ENCODE measurements at regions not wholly inside any gene's neighbourhood (a gene's known extent, or its start where the extent isn't known, plus 50 kb on each side); places are given as distances from the start of the nearest gene placed in this dataset.

DNA sequence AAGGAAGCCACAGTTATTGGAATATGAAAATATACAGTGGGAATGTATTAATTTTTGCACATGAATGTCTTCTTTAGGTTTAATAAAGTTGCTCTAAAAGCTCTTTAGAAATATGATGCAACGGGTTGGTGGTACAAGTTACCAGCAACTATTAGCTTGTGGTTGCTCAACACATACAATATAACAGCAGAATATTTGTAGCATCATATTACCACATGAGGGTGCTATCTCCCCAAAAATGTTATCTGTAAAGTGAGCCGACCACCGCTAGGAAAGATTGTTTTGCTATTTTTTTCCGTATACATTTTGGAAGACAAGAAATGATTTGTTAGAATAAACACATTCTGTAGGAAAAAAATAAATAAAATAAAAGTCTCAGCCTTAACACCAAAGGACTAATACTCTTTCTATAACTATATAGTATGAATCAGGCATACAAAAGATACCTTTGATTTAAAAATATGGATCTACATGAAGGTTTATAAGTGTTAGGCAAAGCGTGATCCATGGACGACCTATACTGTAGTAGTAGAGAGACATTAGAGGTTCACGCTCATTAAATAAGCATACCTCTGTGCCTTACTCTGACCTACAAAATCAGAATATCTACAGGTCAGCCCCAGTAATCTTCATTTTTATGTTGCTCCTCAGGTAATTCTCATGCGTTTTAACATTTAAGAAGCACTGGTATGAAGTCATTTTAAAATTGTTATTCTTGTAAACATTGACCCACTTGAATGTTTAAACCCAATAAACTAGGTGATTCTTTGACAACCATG lies 1110.6 kb upstream of the ACVR2A start:
- peak; percentile 23 for DNase-seq (ENCODE audit: low spot score)
- in situ Hi-C loops (cut with MboI; ENCODE audit: low pct_unique_long_range_greater_than_20kb, low sequenced_read_pairs, unreplicated experiment) = loop anchor here (25.0 kb wide), 1 partner anchor 1178 kb away; no protein-coding TSS in a partner anchor
- TF ChIP-seq, protein P1, sequence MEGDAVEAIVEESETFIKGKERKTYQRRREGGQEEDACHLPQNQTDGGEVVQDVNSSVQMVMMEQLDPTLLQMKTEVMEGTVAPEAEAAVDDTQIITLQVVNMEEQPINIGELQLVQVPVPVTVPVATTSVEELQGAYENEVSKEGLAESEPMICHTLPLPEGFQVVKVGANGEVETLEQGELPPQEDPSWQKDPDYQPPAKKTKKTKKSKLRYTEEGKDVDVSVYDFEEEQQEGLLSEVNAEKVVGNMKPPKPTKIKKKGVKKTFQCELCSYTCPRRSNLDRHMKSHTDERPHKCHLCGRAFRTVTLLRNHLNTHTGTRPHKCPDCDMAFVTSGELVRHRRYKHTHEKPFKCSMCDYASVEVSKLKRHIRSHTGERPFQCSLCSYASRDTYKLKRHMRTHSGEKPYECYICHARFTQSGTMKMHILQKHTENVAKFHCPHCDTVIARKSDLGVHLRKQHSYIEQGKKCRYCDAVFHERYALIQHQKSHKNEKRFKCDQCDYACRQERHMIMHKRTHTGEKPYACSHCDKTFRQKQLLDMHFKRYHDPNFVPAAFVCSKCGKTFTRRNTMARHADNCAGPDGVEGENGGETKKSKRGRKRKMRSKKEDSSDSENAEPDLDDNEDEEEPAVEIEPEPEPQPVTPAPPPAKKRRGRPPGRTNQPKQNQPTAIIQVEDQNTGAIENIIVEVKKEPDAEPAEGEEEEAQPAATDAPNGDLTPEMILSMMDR (IDR thresholded peaks at IDR 0.05; ENCODE audit: extremely low read depth, insufficient read depth, missing control alignments) = peak; percentile 59

- in situ Hi-C loops (cut with MboI; ENCODE audit: low pct_unique_long_range_greater_than_20kb, low sequenced_read_pairs, unreplicated experiment) = loop anchor here (25.0 kb wide), 1 partner anchor 1181 kb away; no protein-coding TSS in a partner anchor
- DNase-seq (ENCODE audit: low spot score) = no peak
- TF ChIP-seq, protein P1 (IDR thresholded peaks at IDR 0.05; ENCODE audit: extremely low read depth, insufficient read depth, missing control alignments) = no peak
Observed at GRCh38 chr2:146730882-146731281, 1113.9 kb upstream of the ACVR2A start.

- in situ Hi-C loops (cut with MboI; ENCODE audit: low pct_unique_long_range_greater_than_20kb, low sequenced_read_pairs, unreplicated experiment) = no loop called here
- TF ChIP-seq, protein P1 (IDR thresholded peaks at IDR 0.05; ENCODE audit: extremely low read depth, insufficient read depth, missing control alignments) = no peak
- no peak for DNase-seq (ENCODE audit: low spot score)
Observed at GRCh38 chr2:146721486-146721885, 1123.3 kb upstream of the ACVR2A start.

GRCh38 chr2:146720170-146720569 lies 1124.7 kb upstream of the ACVR2A start:
- TF ChIP-seq, protein P1 (IDR thresholded peaks at IDR 0.05; ENCODE audit: extremely low read depth, insufficient read depth, missing control alignments) = no peak
- in situ Hi-C loops (cut with MboI; ENCODE audit: low pct_unique_long_range_greater_than_20kb, low sequenced_read_pairs, unreplicated experiment) = no loop called here
- DNase-seq (ENCODE audit: low spot score) = no peak

DNA sequence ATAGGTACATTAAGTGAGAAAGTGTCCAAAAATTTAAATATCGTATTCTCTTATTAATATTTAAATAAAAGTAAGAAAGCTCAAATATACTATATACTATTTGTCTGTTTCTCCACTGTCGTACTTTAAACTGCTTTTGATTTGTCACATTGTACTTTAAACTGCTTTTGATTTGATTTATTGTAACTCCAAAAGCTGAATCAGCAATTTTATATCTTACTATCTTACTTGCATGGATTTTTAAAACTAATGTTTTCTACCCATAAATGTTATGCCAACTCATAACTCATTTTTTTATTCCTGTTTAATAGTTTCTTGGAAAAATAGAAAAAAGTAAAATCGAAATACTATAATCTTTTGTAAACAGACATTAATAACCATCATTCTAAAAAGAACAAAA lies 1128.2 kb upstream of the ACVR2A start:
- in situ Hi-C loops (cut with MboI; ENCODE audit: low pct_unique_long_range_greater_than_20kb, low sequenced_read_pairs, unreplicated experiment) = no loop called here
- TF ChIP-seq, protein P1 (IDR thresholded peaks at IDR 0.05; ENCODE audit: extremely low read depth, insufficient read depth, missing control alignments) = no peak
- DNase-seq (ENCODE audit: low spot score) = no peak

- in situ Hi-C loops (cut with MboI; ENCODE audit: low pct_unique_long_range_greater_than_20kb, low sequenced_read_pairs, unreplicated experiment) = no loop called here
Observed at GRCh38 chr2:146709004-146709403, 1135.8 kb upstream of the ACVR2A start.

More at GRCh38 chr2:146709004-146709403, 1135.8 kb upstream of the ACVR2A start:
- no peak for DNase-seq (ENCODE audit: low spot score)
- TF ChIP-seq, protein P1 (IDR thresholded peaks at IDR 0.05; ENCODE audit: extremely low read depth, insufficient read depth, missing control alignments) = no peak

All from GM13977 (cell line).